Sciatic nerve (tissue), 2 donors: ENCODE measurements at regions not wholly inside any gene's neighbourhood (a gene's known extent, or its start where the extent isn't known, plus 50 kb on each side); places are given as distances from the start of the nearest gene placed in this dataset.

Experiments used
- ATAC-seq: fragments of 200-7000 bp; cut with Tn5 transposase; one replicate; pipeline ENCODE4 v1.9.1; 2020; ENCODE audit warnings: mild to moderate bottlenecking, moderate library complexity
- DNase-seq: peaks from one replicate; pipeline ENCODE4 v3.0.0-alpha.2; 2020; ENCODE audit warnings: low spot score
- intact Hi-C: fragments of 100-400 bp; cut with DNase I; formaldehyde crosslinking; loops from one replicate; pipeline ENCODE4 v1.14.2; 2022
- donor health status: DM: no; HTN: no; CAD: no.
- donor health status: DM: no; HTN: no; CAD: no.

DNA sequence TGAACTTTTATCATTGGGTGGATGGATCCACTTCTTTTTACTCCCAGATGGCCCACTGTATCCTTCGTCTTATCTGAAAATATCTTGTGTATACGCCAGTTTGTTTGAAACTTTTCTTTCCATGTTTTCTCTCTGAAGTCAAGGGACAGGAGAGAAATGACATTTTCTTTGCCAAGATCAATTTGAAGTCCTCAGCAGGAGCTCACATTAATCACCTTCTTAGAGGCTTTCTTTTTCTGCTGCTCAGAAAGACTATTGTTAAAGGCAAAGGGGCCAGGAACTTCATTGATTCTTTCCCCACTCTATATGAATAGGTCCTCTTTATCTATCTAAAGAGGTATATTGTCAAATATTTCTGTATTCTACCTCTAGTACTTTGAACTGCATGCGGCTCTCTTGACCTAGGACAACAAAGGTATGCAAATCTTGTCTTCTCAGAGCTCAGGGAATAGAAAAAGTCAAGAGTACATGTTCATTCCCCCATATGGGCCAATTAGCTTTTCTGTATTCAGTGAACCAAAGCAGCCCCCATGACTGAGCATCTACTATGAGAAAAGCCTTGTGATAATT is 583.3 kb downstream of the HS3ST4 start:
- ATAC-seq = no peak
- intact Hi-C loops = no loop called here
- no peak for DNase-seq

DNA sequence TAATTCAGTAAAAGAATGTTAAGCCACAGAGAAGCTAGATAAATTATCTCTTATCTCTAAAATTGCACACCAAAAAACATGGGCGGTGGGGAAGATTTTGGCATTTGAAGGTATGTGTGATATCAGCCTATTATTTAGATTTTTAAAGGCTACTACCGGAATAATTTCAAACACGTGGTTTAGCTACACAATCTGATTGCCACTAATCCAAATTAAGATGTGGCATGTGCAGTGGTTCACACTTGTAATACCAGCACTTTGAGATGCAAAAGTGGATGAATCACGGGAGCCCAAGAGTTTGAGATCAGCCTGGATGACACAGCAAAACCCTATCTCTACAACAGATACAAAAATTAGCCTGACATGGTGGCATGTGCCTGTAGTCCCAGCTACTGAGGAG is 584.5 kb downstream of the HS3ST4 start:
- DNase-seq = no peak
- no peak for ATAC-seq
- intact Hi-C loops = no loop called here

DNA sequence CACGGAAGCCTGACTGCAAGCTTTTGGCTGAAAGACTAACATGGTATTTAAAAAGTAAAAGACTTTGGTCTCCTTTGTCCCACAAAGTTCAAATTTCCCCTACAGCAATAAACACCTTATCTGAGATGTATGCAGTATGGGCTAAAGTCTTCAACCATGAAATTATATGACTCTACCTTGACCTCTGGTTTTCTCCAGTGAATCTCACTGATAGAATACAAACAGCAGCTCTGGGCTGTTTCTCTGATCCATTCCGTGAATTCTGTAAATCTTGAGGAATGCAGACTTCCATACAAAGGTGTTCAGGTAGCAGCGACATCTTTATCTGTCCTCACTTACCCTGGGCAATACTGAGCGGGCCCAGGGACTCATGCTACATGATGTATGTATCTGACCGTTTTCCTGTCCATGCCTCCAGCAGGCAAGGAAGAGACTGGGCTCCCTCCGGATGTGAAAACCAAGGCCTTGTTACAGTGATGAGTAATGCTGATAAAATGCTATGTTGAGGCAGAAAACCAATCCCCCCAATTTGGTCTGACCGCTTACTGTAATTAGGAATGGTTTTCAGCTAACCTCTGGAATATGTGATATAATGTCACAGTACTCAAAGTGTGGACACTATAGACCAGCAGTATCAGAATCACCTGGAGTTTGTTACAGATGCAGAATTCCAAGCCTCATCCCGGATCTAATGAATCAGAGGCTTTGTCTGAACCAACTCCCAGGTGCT is 589.8 kb downstream of the HS3ST4 start:
- ATAC-seq (no peak), DNase-seq (no peak)
- intact Hi-C loops = no loop called here

DNA sequence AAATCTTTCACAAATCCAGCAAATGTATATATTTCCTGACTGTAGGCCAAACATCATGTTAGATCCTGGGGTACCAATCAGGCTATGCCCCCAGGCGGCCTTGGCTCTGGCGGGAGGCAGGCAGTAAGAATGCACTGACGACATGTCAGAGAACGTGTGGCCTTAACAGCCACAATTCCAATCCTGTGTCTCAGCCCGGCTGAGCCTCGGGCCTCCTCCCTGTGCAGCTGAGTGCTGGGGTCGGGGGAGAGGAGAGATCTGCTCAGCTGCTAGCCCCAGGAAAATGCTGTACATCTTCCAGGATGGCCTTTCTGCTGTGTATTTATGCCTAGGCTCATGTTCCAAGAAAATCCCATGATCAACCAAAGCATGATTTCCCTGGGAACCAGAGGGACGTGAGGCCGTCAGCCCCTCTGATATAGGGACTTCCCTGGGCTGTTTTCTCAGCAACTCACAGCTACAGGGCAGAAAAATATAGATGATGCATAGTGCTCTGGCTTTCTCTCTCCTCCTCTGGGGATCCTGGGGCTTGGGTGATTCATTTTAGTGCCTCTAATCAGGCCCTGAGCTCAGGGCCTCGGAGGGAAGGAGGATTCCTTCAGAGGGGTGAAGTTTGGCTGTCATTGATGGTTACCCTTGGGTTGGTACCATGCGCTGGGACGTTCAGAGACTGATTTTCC is 604.0 kb downstream of the HS3ST4 start:
- DNase-seq (no peak), ATAC-seq (no peak)
- intact Hi-C loops = no loop called here

DNA sequence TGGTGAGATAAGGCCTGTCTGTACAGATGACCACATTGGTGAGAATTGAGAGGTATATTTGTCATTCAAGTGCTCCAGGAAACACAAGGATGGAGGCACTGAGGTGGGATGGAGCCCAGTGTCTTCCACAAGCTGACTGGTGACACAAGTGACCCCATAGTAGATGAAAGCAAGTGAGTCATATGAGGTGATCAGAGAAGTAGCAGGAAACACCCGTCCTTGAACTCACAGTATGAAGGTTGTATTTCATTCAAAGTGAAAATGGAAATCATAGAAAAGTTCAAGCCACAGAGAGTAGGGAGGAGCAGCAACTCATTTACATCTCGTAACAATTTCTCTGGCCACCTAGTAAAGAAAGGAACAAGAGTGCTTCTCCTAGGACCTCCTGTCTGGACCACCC is 609.8 kb downstream of the HS3ST4 start:
- ATAC-seq (no peak), DNase-seq (no peak)
- intact Hi-C loops = no loop called here

DNA sequence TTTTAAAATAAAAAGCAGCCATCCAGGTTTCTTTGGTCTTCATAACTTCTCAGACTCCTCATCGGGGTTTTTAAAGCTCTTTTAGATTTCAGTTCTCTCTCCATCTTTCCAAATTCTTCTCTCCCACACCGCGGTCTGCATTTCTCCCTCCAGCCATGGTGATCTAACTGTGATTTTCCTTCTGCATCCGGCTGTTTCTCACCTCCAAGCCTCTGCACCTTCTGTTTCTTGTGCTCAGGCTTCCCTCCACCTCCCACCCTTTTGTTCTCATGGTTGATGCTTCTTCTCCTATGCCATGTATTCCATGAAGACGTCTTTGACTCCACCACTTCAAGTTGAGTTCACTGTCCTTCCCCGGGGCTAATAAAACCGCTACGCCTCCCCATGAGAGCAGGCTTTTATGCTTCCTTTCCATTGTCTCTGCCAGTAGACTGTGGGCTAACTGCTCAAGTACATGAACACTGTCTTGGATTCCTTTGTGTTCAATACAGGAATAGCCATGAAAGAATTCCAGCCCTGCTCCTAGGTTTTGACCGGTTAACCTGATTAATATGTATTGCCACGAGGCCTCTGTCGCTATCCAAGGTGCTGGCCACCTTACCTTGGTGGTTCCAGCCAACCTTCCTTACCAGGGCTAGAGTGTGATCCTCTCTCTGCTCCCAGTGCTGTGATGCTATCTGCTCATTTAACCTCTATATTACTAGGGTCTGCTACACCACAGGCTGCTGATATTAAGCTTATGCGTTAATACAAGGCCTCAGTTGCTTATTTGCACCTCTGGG is 625.1 kb downstream of the HS3ST4 start:
- intact Hi-C loops = no loop called here
- no peak for DNase-seq
- no peak for ATAC-seq

DNA sequence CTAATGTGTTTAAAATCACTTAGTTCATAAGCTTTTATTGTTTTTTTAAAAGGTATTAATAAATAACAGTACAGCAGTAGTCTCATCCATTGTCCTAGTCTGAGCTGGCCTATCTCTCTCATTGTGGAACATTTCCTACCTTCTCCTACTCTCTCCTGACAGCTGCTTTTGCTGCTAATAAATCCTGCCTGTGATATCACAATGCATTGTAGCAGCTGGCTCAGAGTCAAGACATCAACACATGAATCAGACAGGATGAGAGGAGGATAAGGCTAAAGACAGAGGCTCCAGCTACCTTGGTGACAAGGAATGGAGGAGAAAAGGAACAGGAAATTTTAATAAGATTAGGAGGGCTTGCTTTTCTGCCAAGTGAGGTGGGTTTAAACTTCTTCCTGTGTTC is 626.1 kb downstream of the HS3ST4 start:
- ATAC-seq = no peak
- DNase-seq = no peak
- intact Hi-C loops = no loop called here

DNA sequence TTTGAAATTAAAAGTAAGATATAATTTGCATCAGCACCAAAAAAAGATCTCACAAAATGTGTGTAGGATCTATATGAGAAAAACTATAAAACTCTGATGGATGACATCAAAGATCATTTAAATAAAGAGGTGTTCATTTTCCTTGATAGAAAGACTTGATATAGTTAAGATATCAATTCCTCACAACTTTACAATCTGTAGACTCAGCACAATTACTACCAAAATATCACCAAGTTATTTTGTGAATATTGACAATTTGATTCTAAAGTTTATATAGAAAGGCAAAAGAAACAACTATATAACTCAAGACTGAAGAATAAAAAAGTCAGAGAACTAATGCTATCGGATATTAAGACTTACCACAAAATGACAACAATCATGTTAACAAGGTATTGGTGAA is 638.9 kb downstream of the HS3ST4 start:
- ATAC-seq (no peak), DNase-seq (no peak)
- intact Hi-C loops = no loop called here

DNA sequence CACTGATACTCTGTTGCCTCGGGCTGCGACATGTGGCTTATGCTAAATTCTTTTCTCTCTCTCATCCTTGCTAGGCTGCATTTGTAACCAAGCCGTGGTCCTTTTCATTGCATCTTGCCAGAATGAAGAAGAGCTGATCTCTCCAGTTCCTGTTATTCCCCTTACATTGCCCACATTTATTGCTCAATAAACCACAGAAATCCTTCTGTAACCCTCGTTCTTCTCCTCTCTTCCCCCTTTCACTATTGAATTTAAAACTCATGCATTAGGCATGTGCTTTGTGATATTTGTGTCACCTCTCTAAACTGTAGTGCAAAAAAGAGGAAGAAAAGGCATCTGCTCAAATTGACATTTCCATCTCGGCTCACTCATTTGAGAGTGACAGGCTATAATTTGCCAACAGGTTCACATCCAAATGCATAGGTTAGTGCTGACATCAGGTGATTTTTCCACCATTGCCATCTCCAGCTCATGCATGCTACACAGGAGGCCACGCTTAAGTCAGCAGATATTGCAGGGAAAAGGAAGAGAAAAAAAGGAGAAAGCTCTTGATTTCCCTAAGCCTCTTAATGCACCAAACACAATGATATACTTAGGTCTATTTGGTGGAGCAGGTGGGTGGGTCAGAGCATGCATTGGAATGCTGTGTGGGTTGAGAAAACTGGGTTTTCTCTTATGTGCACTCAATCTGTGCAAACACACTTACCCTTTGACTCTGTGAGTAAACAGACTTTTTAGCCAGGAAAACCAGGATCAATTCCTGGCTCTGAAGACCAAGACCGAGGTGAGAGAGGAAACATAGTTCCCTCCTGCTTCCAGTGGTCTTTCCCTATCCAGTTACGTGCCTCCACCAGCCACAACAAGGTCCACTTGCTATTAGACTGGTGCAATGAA is 642.7 kb downstream of the HS3ST4 start:
- intact Hi-C loops = no loop called here
- ATAC-seq = peak; percentile 67
- DNase-seq = no peak

DNA sequence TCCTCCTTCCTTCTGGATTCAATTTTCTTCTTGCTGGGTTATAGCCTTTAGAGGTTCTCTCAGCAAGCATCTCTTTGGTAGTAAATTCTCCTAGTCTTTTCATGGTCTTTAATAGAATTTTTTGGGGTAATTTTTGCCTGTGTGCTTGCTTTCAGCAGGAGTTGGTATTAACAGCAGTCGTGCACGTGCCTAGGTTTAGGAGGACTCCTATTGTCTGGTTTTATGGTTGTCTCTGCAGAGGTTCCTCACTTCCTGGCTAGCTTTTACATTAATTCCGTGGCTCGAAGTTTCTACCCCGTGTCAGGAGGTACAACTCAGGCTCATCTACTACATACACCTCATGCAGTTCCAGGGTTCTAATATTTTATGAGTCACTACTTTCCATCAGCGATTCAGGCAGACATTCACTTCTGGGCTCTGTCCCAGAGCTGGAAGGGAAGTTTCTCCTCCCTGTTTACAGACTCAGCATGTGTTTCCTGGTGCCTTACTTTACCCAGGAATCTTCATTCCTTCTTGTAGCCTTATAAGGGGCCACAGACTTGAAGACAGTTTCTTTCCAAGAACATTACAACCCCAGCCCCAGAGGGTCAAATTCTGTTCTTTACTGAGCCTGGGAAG is 643.6 kb downstream of the HS3ST4 start:
- ATAC-seq = no peak
- intact Hi-C loops = no loop called here

DNA sequence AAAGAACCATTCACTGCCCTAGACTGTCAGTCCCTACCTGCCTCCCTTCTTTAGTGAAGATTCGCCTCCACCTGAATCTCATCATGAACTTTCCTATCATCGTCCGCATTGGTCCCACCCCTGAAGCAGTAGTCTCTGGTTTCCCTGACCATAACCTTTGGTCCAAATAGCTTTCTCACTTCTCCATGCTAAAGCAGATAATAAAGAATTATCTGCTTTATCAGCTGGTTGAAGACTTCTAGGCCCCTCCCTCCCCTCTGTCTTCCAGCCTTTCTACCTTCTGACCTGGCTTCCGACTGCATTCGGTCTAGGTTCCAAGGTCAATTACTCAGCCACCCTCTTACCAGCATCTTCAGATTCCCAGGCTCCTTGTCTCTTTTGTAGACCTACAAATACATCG is 650.9 kb downstream of the HS3ST4 start:
- no peak for ATAC-seq
- intact Hi-C loops = no loop called here
- DNase-seq = no peak

More for the DNA sequence above, 643.6 kb downstream of the HS3ST4 start:
- DNase-seq = no peak

DNA sequence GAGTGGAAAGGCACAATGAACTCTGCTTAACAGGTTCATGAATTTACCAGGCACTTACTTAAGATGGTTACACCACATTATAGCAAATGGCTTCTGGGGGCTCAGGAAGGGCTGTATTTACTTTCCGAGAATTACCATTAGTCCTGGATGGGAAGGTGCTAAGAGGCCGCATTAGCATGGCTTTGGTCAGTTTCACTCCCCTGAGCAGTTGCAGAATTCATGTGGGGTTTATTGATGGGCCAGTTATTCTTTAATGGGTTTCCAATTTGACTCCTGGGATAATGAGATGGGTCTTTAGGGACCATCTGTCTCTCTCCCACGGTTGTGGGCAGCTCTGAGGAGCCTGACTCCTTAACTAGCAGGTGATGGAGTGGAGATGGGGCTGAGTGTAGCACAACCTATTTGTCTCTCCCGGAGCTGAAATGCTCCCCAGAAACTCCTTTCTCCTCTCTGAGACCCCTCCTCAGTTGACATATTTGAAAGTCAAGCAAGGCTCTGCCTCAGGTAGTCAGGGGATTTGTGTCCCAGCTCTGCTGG is 652.5 kb downstream of the HS3ST4 start:
- DNase-seq (no peak), ATAC-seq (no peak)
- intact Hi-C loops = no loop called here

DNA sequence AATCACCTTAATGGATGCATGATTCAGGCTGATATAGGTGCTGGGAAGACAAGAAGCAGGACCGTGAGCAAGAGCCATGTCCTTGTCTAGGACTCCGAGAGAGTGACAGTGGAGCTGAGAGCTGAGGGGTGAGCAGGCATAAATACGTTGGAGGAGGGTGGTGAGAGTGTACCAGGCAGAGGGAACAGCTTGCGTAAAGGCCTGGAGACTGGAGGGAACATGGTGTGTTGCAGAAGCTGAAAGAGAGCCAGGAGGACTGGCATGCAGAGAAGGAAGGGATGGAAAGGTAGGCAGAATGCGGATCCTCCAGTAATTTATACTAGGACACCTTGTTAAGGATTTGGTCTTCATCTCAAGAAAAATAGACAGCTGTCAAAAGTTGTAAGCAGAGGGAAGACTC is 653.2 kb downstream of the HS3ST4 start:
- intact Hi-C loops = no loop called here
- DNase-seq = no peak
- ATAC-seq = no peak

DNA sequence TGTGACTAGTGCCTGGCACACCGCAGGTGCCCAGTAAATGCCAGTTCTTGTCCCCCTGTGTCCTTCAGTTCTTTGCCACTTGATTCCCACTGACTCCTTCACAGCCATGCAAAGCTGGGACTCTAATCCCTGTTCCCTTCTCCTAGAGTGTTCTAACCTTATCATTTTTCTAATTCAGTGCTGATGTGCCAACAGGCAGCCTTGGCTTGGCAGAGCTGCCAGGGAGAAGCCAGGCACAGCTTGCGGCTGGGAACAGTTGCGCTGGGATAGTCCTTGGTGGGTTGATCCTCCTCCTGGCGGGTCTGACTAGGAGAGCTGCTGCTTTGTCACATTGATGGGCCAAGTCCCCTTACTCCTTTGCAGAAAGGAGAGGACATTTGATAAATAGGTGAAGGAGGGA is 654.2 kb downstream of the HS3ST4 start:
- DNase-seq (no peak), ATAC-seq (no peak)
- intact Hi-C loops = no loop called here

DNA sequence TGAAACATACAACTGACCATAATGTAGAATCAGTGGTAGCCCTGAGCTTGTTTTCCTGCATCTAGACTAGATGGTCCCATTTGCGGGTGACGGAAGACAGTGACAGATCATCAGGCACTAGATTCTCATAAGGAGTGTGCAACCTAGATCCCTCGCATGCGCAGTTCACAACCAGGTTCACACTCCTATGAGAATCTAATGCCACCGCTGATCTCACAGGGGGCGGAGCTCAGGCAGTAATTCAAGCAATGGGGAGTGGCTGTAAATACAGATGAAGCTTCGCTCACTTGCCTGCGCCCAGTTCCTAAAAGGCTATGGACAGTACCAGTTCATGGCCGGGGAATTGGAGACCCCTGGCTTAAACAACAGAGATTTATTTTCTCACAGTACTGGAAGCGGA is 656.3 kb downstream of the HS3ST4 start:
- DNase-seq (no peak), ATAC-seq (no peak)
- intact Hi-C loops = no loop called here

DNA sequence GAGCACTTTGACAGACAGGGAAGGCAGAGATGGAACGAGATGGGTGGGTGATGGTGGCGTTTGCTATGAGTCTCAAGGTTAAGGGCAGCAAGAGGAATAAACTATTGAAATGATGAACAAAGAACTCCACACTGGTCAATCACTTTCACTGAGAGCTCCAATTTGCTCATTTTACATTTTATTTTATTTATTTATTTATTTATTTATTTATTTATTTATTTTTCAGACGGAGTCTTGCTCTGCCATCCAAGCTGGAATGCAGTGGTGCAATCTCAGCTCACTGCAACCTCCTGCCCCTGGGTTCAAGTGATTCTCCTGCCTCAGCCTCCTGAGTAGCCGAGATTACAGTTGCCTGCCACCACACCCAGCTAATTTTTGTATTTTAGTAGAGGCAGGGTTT is 669.1 kb downstream of the HS3ST4 start:
- ATAC-seq (no peak), DNase-seq (no peak)
- intact Hi-C loops = no loop called here

DNA sequence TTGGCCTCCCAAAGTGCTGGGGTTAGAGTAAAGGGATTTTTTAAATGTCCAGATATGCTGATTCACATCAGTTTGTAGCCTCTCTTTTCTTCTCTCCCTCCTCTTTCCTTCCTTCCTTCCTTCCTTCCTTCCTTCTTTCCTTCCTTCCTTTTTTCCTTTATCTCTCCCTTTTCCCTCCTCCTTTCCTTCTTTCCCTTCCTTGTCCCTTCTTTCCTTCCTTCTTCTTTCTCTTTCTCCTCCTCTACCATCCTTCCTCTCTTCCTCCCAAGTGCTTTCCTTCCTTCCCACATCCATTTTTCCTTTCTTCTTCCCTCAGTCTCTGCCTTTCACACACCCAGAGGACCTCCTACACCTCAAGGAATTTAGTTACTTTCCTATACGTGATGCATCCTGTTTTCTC is 671.8 kb downstream of the HS3ST4 start:
- ATAC-seq (no peak), DNase-seq (no peak)
- intact Hi-C loops = no loop called here

DNA sequence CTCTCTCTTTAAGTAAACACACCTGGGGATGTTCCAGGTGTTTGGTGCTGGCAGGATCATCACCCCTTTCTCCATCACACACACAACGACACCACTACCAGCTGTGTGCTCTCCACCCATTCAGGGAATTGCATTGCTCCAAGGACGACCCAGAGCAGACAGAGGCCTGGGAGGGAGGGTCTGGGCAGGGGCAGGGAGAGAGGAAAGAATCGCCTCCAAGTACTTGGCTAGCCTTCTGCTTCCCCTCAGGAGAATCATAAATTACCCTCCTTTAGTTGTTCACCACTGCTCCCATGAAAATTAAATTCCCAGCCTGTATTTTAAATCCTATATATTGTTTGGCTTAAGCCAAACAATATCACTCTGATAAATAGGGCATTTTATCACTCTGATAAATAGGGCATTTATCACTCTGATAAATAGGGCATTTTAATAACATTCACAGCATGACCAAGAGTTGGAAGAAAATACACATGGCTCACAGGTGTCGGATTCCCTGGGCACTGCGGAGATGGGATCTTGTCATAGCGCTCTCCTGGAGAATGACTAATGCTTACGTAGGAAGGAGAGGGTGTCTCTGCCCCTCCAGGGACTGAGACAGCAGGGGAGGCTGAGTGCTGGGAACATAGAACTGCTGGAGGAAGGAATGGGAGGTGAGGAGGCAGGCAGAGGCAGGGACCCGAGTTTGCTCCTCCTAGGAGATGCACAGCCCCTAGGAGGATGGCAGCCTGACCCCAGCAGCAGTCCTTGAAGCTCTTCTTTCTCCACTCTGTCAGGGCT is 673.6 kb downstream of the HS3ST4 start:
- DNase-seq = no peak
- ATAC-seq = no peak
- intact Hi-C loops = no loop called here
